HG03066 (cell line): ENCODE measurements at regions not wholly inside any gene's neighbourhood (a gene's known extent, or its start where the extent isn't known, plus 50 kb on each side); places are given as distances from the start of the nearest gene placed in this dataset.

Source experiments
- ATAC-seq: cut with Tn5 transposase; IDR thresholded peaks from one replicate; pipeline ENCODE4 v1.9.1; 2021; ENCODE audit warnings: low read depth; ENCODE audit not compliant: unreplicated experiment

- no peak for ATAC-seq
Observed at GRCh38 chr4:185892165-185892564, 80.2 kb upstream of the SORBS2 start.

DNA sequence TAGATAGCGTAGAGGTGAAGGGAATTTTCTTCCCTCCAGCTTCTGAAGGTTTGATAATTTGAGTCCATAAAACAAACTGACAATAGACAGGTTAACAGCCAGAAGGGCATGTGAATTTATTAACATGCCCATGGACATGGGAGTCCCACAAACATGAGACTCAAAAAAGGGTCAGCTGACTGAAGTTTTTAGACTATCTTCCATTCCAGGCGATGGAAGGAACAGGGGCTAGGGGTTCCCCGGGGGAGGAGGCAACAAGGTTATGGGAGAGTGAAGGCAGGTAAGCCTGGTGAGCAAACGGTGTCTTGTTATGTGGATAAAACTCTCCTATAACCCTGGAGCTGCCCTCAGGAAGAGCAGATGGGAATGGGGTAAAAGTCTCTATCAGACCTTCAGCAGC, 81.5 kb upstream of the SORBS2 start:
- ATAC-seq: no peak

GRCh38 chr4:185894481-185894880, 82.5 kb upstream of the SORBS2 start:
- ATAC-seq: no peak

- no peak for ATAC-seq
Observed at GRCh38 chr4:185895351-185895750, 83.4 kb upstream of the SORBS2 start.

- ATAC-seq: no peak
Observed at GRCh38 chr4:185895866-185896265, 83.9 kb upstream of the SORBS2 start.

DNA sequence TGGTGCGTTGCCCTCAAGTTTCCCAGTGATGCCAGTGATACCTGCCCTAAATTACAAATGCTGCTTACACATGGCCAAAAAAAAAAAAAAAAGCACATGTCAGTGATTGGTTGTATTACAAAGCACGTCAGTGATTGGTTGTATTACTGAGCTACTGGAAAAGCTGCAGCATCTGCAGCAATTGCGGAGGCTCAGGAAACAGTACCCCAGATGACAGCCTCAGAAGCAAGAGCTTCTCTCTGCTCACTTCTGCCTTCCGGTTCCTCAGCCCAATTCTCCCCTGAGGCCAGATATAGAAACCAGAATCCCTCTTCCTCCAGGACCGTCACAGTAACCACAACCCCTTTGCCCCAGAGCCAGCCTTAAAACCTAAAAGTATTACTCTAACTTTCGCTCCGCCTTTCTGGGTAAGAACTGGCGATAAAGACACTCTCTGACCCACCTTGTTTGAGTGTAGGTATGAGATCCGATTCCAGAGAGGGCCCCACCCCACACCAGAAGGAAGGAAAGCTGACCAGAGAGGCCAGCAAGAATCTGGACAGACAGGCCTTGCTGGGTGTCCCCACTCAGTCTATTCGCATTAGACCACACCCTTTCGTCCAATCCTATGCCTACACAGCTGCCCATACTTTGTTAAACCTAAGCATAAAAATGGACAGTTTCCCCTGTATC, 85.0 kb upstream of the SORBS2 start:
- no peak for ATAC-seq

GRCh38 chr4:185898413-185898812, 86.4 kb upstream of the SORBS2 start:
- no peak for ATAC-seq

DNA sequence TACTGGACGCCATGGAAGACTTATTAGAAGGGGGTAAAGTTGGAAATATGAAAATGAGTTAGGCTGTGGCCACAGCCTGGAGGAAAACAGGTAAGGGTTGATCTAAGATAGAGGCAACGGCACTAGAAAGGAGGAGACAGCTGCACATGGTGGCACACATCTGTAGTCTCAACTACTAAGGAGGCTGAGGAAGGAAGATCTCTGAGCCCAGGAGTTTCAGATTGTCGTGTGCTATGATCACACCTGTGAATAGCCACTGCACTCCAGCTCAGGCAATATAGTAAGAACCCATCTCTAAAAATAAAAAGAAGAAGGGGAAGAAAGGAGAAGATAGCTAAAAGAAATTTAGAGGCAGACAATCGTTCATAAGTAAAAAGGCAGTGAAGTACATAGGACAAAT, 87.8 kb upstream of the SORBS2 start:
- ATAC-seq: no peak

DNA sequence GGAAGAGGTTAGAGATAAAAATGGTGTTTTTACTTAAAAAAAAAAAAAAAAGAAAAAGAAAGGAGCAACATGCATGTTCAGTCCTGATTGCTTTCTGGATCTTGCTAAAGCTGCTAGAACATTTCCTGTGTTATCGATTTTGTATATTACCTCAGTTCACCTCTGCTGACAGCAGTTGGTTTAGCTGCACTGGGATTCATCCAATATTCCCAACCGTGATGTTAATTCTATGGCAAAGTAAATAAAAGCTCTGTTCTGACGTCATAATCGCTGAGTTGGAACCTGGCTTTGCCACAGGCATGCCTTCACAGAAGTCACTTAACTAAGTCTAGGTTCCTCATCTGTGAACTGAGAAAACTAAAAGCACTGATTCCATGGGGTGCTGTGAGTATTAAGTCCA, 90.7 kb upstream of the SORBS2 start:
- no peak for ATAC-seq

DNA sequence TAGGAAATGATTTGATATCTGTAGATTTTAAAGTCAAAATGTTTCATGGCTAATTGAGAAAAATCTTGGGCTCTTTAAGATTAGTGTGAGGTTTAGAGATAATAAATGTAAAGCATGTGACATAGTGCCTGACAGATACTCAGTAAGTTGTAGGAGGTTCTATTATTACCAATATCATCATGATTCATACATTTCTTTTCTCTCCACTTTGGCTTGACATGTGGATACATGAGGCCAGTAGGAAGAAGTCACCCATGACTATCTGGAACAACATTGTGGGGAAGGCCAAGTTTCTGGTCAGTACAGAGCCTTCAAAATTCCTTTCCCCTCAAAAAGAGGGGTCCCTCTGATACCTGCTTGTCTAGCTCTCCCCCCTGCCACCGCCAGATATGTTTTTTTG, 91.2 kb upstream of the SORBS2 start:
- no peak for ATAC-seq

DNA sequence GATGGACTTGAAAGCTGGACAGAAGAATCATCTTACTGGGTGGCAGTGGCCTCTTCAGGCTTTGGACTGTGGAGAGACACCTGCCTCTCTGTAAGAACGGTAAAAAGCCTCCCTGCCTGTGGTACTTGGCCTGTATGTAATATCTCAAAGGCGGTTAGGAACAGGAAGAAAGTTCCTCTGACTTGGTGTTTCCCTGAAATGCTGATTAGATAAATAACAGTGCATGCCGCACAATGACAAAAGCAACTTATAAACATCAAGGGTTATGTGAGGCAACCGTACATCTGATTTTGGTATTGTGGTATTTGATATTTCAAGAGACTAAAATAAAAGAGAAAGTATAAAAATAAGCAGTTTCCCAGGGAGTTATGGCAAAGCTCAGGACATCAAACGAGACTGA, 92.4 kb upstream of the SORBS2 start:
- no peak for ATAC-seq

DNA sequence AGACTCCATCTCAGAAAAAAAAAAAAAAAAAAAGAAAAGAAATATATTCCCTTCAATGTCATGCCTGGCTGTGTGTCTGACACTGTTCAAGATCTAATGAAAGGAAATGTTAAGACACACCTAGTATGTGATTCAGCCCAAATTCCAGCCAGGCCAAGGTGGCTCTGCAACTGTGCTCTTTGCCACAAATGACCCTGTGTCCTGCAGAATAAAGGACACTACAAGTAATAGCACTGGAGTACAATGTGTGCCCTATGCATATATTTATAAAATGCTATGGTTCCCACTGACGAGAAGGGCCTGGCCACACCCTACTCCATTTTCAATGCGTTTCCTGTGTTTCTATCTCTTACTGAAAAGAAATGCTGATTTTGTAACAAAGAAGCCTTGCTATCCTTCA, 98.0 kb upstream of the SORBS2 start:
- ATAC-seq: no peak

DNA sequence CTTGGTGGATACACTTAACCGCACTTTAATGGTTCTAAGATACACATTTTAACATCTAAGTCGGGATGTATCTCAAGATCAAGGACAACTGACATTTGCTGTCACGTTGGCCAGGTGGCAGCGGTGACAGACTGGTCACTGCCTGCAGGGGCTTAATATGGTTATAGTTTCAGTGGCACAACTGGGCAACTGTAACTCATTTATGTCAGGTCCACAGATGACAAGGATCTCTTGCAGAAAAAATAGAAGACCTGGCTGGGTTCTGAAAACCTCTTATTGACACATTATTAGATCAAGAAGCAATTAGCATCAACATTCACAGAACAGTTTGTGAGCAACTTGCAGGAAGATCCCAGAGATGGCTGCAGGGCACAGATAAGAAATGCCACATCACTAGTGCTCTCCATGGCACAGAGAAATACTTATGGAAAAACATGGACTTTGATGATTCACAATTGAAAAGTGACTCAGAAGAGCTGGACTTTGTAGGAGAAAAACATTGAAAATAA, 99.6 kb upstream of the SORBS2 start:
- ATAC-seq: no peak

GRCh38 chr4:185912779-185913178, 100.8 kb upstream of the SORBS2 start:
- no peak for ATAC-seq

DNA sequence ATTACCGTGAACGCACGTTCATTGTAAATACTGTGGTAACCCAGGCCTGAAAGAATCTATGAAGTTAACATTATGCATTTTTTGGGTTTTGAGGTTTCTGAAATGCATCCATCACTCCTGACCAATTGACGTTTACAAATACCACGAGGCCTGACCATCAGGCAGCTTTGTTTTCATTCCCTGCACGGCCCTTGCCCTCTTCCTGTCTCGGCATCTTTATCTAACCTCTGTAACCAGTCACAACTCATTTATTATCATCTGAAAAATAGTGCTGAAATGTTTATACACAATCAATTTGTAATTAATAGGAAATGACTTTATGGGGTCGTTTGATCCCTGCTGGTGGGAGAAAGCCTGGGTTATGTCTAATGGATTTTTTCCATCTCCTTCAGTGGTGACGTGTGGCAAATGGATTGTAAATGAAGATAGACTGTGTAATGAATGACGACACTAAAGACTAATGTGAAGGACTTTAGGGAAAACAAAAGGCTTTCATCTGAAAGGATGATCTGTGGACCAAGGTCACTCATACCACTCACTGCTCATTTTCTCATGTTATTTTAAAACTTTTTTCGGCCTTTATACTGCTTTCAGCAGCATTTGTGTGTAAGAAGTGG, 102.7 kb upstream of the SORBS2 start:
- no peak for ATAC-seq

DNA sequence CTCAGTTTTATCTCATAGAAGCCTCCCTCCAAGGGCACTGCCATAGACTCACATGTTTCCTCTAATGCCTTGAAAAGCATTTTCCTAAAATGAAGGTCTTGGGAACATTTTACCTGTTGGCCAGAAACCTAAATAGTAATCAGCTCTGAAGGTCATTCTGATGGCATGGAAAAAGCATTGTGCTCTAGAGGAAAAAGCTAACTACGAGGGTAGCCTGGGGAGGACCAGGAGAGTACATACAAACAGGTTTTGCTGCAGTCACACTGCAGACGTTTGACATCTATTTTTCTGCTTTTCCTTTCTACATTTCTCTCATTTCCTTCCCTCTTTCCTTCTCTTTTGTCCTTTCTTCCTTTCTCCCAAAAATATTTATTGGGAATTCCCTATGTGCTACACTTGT, 103.3 kb upstream of the SORBS2 start:
- no peak for ATAC-seq

GRCh38 chr4:185915817-185916216, 103.8 kb upstream of the SORBS2 start:
- no peak for ATAC-seq

GRCh38 chr4:185916231-185916630, 104.2 kb upstream of the SORBS2 start:
- ATAC-seq: no peak

- no peak for ATAC-seq
Observed at GRCh38 chr4:185916683-185917082, 104.7 kb upstream of the SORBS2 start.

- no peak for ATAC-seq
Observed at GRCh38 chr4:185919107-185919506, 107.1 kb upstream of the SORBS2 start.

GRCh38 chr4:185920171-185920570, 108.2 kb upstream of the SORBS2 start:
- no peak for ATAC-seq

GRCh38 chr4:185920691-185921260, 108.8 kb upstream of the SORBS2 start:
- ATAC-seq: no peak
